ENCODE measurements at regions not wholly inside any gene's neighbourhood (a gene's known extent, or its start where the extent isn't known, plus 50 kb on each side); places are given as distances from the start of the nearest gene placed in this dataset.

DNA sequence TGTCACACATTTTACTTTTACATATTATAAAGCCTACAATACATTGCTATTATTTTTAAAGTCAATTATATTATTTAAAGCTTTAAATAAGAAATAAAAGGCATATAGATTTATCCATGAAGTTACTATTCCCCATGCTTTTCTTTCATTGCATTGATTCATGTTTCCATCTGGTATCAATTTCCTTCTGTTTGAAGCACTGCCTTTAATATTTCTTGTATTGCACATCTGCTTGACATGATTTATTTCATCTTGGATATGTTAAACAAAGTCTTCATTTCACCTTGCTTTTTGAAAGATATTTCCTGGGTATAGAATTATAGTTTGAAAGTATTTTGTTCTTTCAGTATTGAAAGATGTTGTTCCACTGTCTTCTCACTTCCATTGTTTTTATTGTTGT is 174.3 kb upstream of the MBNL1 start:
- TF ChIP-seq, protein P1, sequence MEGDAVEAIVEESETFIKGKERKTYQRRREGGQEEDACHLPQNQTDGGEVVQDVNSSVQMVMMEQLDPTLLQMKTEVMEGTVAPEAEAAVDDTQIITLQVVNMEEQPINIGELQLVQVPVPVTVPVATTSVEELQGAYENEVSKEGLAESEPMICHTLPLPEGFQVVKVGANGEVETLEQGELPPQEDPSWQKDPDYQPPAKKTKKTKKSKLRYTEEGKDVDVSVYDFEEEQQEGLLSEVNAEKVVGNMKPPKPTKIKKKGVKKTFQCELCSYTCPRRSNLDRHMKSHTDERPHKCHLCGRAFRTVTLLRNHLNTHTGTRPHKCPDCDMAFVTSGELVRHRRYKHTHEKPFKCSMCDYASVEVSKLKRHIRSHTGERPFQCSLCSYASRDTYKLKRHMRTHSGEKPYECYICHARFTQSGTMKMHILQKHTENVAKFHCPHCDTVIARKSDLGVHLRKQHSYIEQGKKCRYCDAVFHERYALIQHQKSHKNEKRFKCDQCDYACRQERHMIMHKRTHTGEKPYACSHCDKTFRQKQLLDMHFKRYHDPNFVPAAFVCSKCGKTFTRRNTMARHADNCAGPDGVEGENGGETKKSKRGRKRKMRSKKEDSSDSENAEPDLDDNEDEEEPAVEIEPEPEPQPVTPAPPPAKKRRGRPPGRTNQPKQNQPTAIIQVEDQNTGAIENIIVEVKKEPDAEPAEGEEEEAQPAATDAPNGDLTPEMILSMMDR (IDR thresholded peaks at IDR 0.05): no peak
- TF ChIP-seq POLR2A (IDR thresholded peaks at IDR 0.05): no peak
